Right atrium auricular region (tissue), 2 donors: ENCODE measurements at regions not wholly inside any gene's neighbourhood (a gene's known extent, or its start where the extent isn't known, plus 50 kb on each side); places are given as distances from the start of the nearest gene placed in this dataset.

Experiments used
- DNase-seq: peaks from one replicate; pipeline ENCODE4 v3.0.0-alpha.2; 2019; ENCODE audit warnings: low spot score
- H3K27ac ChIP-seq, 2 donors: fragments of 200-600 bp; sonication (generic); 1 replicate in 1 of 2; 2 replicates in 1 of 2; pipeline ENCODE4 v1.5.1; 2016 to 2019
- H3K27me3 ChIP-seq, 2 donors: fragments of 200-600 bp; sonication (generic); one replicate each; pipeline versions ENCODE4 v1.5.1 to v1.6.0; 2017 to 2019
- H3K36me3 ChIP-seq: fragments of 200-600 bp; sonication (generic); one replicate; pipeline ENCODE4 v1.5.1; 2016
- H3K4me1 ChIP-seq, 2 donors: fragments of 200-600 bp; sonication (generic); one replicate each; pipeline versions ENCODE4 v1.5.1 to v1.6.0; 2017 to 2019
- H3K4me3 ChIP-seq, 2 donors: fragments of 200-600 bp; sonication (generic); 1 replicate in 1 of 2; 2 replicates in 1 of 2; pipeline ENCODE4 v1.5.1; 2017 to 2019; ENCODE audit warnings: mild to moderate bottlenecking in 1 of 2, moderate library complexity in 1 of 2
- H3K9me3 ChIP-seq, 2 donors: fragments of 200-600 bp; sonication (generic); one replicate each; pipeline ENCODE4 v1.5.1; 2019
- CTCF ChIP-seq, 2 donors: fragments of 200-600 bp; sonication (generic); IDR thresholded peaks; one replicate each; pipeline ENCODE4 v1.5.1; 2019; ENCODE audit warnings: antibody characterized with exemption in 2 of 2

- Histone ChIP-seq H3K4me1 (no peaks in the 10 kb centered on the region), H3K36me3 (no peaks in the 10 kb centered on the region), H3K4me3 (no peak overlapping the region), H3K9me3 (peaks cover 0 to 1% of the 10 kb centered on the region in 2 donors), H3K27ac (no peak overlapping the region), H3K27me3 (no peaks in the 10 kb centered on the region)
- DNase-seq = peak; percentile 43
- no peak for TF ChIP-seq CTCF (IDR thresholded peaks at IDR 0.05)
These were observed 245.2 kb upstream of the IRX2 start for GRCh38 chr5:2996687-2997086.

GRCh38 chr5:2996248-2996647 is 244.8 kb upstream of the IRX2 start:
- no peak for TF ChIP-seq CTCF (IDR thresholded peaks at IDR 0.05)
- H3K27me3 ChIP-seq = no peaks in the 10 kb centered on the region

GRCh38 chr5:2995667-2996066 is 244.2 kb upstream of the IRX2 start:
- no peaks in the 10 kb centered on the region for H3K9me3 ChIP-seq
- no peak for DNase-seq
- H3K27ac ChIP-seq = no peak overlapping the region
- no peaks in the 10 kb centered on the region for H3K4me1 ChIP-seq
- H3K27me3 ChIP-seq = no peaks in the 10 kb centered on the region
- TF ChIP-seq CTCF (IDR thresholded peaks at IDR 0.05) = no peak
- H3K4me3 ChIP-seq = no peak overlapping the region
- no peaks in the 10 kb centered on the region for H3K36me3 ChIP-seq

More at GRCh38 chr5:2996248-2996647, 244.8 kb upstream of the IRX2 start:
- H3K4me3 ChIP-seq = no peak overlapping the region
- H3K27ac ChIP-seq = no peak overlapping the region
- DNase-seq = no peak
- no peaks in the 10 kb centered on the region for H3K36me3 ChIP-seq
- no peaks in the 10 kb centered on the region for H3K9me3 ChIP-seq
- no peaks in the 10 kb centered on the region for H3K4me1 ChIP-seq

- DNase-seq = no peak
- Histone ChIP-seq H3K4me1 (no peaks in the 10 kb centered on the region), H3K4me3 (no peak overlapping the region), H3K36me3 (no peaks in the 10 kb centered on the region), H3K9me3 (no peaks in the 10 kb centered on the region), H3K27me3 (no peaks in the 10 kb centered on the region), H3K27ac (no peak overlapping the region)
- no peak for TF ChIP-seq CTCF (IDR thresholded peaks at IDR 0.05)
These were observed 243.6 kb upstream of the IRX2 start for GRCh38 chr5:2995035-2995434.

GRCh38 chr5:2993771-2994170 is 242.3 kb upstream of the IRX2 start:
- Histone ChIP-seq H3K4me1 (no peaks in the 10 kb centered on the region), H3K27ac (no peak overlapping the region), H3K9me3 (no peaks in the 10 kb centered on the region), H3K36me3 (no peaks in the 10 kb centered on the region), H3K27me3 (no peaks in the 10 kb centered on the region), H3K4me3 (no peak overlapping the region)
- DNase-seq = no peak
- no peak for TF ChIP-seq CTCF (IDR thresholded peaks at IDR 0.05)

- Histone ChIP-seq H3K9me3 (no peaks in the 10 kb centered on the region), H3K4me1 (no peaks in the 10 kb centered on the region), H3K27me3 (no peaks in the 10 kb centered on the region), H3K4me3 (no peak overlapping the region), H3K36me3 (no peaks in the 10 kb centered on the region), H3K27ac (no peak overlapping the region)
- no peak for TF ChIP-seq CTCF (IDR thresholded peaks at IDR 0.05)
- DNase-seq = no peak
These were observed 241.8 kb upstream of the IRX2 start for GRCh38 chr5:2993301-2993700.
